NT2/D1 (cell line): ENCODE measurements at regions not wholly inside any gene's neighbourhood (a gene's known extent, or its start where the extent isn't known, plus 50 kb on each side); places are given as distances from the start of the nearest gene placed in this dataset.

Experiments
- SUZ12 ChIP-seq: IDR thresholded peaks from 2 replicates; pipeline ENCODE4 v1.6.1; 2011; ENCODE audit not compliant: insufficient read length, insufficient read depth; ENCODE audit errors: extremely low read depth
- YY1 ChIP-seq: IDR thresholded peaks from 2 replicates; pipeline ENCODE4 v1.6.1; 2011; ENCODE audit not compliant: insufficient read length, insufficient read depth
- ZNF274 ChIP-seq: IDR thresholded peaks from 2 replicates; pipeline ENCODE4 v1.6.1; 2011; ENCODE audit warnings: mild to moderate bottlenecking, low read depth, low read length

- TF ChIP-seq YY1, result no peak
- no peak for TF ChIP-seq ZNF274
- no peak for TF ChIP-seq SUZ12
Measured at GRCh38 chr17:31788571-31788946, 70.5 kb downstream of the COPRS start.
